GM19468 (cell line): ENCODE measurements at regions not wholly inside any gene's neighbourhood (a gene's known extent, or its start where the extent isn't known, plus 50 kb on each side); places are given as distances from the start of the nearest gene placed in this dataset.

Experiments used
- ATAC-seq: cut with Tn5 transposase; IDR thresholded peaks from one replicate; pipeline ENCODE4 v1.9.1; 2021; ENCODE audit warnings: mild to moderate bottlenecking, moderate library complexity, moderate number of reproducible peaks; ENCODE audit not compliant: unreplicated experiment; ENCODE audit errors: extremely low read depth

DNA sequence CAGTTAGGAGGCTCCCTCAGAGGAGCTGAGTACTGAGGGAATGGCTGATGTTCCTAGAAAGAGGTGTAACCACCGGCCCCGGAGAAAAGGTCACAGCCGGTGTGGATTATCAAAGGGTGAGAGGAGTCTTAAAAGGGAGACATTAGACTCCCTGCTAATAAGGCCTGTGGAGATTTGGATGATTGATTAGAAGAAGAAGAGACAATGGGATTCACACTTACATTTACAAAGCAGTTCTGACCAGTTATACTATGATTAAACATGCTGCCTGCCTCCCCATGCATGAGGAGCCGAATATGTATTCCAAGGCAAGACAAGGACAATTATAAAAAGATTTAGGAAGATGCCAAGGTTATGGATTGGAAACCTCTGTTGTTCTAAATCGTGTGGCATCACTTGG, 302.4 kb downstream of the SLC4A3 start:
- ATAC-seq = no peak

DNA sequence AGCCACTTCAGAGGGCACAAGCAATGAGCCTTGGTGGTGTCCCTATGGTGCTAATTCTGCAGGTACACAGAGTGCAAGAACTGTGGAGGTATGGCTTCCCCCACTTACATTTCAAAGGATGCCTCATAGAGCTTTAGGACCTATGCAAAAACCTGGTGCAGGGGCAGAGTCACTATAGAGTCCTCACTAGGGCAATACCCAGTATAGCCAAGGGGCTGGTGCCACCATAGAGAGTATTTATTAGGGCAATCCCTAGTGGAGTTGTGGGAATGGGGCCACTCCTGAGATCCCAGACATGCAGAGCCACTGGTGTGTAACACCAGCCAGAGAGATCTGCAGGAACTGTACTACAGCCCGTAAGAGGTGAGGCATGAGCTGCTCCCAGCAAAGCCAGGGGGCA, 312.2 kb downstream of the SLC4A3 start:
- no peak for ATAC-seq

DNA sequence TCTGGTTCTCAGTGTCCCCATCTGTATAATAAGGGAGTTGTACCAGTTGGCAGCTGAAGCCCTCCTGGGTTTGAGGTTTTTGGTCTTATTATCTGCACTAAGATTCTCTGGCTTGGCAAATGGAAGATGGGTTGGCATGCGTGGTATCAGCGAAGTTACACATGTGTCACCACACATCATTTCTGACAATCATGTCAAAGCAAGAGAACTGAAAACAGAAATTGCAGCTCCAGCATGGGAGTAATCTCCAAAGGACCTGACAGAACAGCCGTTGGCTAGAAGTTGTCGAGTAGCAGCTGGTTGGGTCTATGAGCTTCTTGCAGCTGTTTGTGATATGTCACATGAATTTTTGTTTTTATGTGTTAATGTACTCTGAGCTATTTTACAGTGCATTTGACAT, 317.4 kb downstream of the SLC4A3 start:
- ATAC-seq = no peak

DNA sequence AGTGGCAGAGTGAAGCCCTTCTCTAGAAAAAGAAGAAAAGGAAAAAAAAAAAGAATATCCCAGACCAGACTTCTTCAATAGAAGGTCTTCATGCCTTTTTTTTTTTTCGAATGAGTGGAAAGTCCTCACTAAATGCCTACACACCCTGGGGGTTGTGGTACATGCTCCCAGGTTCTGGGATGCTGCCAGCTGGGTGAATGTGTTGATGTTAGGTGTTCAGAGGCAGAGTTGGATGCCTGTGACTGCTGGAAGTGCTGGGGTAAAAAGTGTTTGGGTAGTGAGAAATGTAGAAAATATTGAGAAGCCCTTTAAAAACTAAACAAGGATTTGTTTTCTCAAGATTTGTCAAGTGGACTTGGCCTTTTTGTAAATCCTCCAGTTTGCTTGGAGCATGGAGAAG, 318.6 kb downstream of the SLC4A3 start:
- no peak for ATAC-seq

DNA sequence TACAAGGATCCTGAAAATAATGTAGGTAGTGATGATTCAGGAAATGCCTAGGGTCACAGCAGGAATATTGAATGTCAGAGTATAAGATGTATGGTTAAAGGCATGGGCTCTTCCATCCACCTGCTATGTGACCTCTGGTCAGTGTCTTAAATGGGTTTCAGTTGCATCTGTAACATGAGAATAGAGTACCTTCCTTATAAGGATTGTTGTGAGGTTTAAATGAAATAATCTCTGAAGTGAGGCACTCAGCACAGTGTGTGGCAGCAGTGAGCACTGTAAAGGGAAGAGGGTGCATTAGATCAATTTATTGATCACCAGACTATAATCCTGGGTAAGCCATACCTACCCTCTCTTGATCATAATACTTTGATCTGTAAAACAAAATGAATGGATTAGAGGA, 319.1 kb downstream of the SLC4A3 start:
- no peak for ATAC-seq

DNA sequence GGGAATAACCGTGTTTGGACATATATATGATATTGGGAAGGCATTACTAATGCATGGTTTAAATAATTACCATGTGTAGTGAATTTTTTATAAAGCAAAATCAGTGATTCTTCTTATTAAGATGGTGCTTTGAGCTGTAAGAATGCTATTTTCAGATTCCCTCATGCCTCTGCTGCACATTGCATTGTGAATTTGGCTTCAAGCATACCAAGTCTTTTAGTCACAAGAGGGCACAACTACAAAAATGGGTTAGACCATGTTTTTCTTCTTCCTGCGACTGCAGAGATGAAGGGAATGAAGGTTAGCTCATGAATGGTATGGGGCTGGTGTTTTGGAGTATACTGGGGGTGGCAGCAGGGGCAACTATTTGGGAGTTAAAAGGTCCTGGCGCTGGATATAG, 320.1 kb downstream of the SLC4A3 start:
- no peak for ATAC-seq

DNA sequence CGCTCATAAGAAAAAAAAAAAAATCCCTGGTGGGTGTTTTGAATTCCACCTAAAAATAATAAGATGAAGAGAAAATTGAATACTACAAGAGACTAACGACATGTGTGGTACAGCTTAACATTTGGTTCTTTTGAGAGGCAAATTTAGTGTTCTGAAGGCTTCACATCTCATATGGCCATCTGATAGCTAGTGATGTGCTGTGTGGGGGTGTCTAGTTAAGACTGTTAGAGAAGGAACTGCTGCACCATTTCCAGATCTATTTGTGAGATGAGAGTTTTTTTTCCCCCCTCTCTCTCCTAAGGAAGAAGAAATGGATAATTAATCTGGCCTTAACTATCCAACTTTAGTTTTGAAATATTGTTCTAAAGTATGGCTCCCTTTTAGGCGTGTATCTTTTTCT, 321.6 kb downstream of the SLC4A3 start:
- no peak for ATAC-seq

DNA sequence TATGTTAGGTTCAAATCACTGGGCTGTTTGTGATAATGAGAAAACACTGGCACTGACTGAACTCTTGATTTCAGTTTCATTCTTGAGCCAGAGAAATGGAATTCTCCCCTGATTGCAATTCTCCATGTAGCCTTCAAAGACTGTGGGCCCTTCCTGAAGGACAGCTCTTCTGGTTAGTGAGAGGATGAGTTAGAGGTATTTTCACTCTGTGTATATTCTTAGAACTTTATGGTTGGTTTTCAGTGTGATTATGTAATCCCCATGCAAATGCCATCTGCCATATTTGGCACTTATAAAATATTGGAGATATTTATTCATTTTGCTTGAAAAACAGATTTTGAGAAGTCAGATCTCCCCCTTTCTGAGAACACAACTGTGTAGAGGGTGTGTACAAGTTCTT, 323.7 kb downstream of the SLC4A3 start:
- ATAC-seq = no peak

DNA sequence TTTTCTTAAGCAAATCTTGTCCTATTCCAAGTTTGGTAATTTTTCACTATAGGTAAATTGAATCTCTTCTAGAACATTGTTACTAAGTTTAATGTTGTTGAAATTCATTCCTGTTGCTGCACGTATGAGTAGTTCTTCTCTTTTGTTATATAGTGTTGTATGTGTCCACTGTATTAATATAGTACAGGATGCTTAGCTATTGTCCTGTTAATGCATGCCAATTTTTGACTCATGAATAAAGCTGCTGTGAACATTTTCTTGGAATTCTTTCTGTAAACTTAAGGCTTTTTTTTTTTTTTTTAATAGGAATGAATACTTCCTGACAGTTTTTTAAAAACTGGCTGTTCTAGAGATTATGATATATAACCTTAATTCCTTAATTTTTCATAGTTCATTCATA, 326.9 kb downstream of the SLC4A3 start:
- ATAC-seq = no peak

DNA sequence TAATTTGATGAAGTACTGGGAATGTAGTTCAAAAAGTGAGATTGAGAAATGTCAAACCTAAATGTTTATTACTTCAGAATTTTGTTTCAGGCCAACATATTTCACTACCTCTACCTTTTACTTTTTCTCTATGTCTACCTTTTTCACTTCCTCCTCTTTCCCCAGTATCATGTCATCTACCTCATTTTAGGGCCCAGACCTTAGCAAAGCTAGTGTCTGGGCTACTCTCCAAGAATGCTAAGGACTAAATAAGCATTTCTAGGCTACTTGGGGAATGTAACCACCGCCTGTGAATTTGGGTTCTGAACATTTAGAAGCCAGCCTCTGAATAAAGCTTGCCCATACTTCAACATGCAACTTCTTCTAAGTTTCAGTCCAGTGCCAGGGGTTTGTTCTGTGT, 330.4 kb downstream of the SLC4A3 start:
- no peak for ATAC-seq

DNA sequence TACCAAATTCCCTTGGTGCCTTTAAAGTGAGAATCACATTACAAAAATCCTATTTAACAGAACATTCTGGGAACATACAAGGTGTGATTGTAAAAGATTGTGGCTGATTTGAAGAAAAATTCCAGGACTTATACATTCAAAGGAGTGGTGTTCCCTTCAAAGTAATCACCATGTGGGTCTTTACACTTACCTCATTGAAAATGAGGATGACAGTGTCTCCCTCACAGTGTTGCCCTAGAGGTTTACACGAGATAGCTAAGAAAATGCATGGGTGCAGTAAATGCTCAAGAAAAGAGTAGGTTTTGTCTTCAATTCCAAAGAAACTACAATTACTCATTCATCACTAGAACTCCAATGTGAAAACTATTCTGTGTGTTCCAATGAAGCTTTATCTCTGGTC, 331.5 kb downstream of the SLC4A3 start:
- ATAC-seq = no peak

DNA sequence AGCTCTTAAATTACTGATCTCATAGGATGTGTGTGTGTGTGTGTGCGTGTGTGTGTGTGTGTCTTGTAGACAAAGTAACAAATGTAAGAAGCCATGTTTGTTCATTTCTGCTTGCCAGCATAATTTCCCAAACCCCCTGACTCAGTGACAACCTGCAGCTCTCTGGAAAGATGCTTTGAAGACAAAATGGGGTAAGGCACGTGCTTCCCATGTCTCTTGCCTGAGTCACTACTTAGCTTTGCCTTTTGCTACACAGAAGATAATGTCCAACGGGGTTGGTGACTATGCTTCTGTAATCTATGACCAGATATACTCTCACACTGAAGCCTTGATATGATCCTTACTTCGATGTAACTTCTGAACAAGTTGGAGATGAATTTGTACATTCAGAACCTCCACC, 332.0 kb downstream of the SLC4A3 start:
- ATAC-seq = no peak

DNA sequence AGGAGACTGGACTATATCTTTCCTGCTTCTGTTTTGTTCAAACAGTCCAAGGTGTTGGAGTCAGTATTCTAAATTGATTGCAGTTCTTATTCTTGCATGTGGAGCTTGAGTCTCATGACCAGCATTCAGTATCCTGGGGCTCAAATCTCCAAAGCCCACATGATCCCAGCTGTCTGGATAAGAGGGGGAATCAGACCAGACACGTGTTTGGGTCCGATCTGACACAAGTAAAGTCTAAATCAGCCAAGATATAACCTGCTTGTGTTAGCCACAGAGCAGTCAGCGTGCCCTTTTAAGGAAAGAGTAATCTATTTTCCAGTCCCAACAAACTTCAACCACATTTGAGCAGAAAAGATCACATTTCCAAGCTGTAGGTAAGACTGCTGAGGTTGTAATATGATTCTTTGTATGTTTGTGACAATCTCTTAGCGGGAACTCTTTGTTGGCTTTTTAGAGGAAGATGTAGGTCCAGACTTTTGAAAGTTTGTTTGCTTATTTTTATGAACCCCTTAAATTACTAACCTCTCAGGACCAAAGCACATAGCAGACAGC, 334.6 kb downstream of the SLC4A3 start:
- no peak for ATAC-seq

DNA sequence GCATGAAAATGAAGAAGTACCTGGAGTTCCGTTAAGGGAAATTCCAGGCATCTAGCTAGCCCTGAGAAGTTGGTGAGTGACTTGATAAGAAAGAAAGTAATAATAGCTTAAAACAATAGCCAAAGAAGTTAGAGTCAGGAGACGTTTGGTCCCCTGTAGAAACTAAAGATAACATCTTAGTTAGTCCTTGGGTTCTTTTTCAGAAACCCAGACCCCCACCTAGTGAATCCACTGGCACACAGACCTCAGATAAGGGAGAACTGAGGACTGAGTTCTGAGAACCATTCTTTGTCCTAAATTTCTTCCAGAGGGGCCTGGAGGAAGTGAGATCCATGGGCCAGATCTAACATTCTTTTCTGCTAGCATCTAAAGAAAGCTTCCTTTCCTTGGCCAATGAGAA, 335.4 kb downstream of the SLC4A3 start:
- ATAC-seq = no peak

DNA sequence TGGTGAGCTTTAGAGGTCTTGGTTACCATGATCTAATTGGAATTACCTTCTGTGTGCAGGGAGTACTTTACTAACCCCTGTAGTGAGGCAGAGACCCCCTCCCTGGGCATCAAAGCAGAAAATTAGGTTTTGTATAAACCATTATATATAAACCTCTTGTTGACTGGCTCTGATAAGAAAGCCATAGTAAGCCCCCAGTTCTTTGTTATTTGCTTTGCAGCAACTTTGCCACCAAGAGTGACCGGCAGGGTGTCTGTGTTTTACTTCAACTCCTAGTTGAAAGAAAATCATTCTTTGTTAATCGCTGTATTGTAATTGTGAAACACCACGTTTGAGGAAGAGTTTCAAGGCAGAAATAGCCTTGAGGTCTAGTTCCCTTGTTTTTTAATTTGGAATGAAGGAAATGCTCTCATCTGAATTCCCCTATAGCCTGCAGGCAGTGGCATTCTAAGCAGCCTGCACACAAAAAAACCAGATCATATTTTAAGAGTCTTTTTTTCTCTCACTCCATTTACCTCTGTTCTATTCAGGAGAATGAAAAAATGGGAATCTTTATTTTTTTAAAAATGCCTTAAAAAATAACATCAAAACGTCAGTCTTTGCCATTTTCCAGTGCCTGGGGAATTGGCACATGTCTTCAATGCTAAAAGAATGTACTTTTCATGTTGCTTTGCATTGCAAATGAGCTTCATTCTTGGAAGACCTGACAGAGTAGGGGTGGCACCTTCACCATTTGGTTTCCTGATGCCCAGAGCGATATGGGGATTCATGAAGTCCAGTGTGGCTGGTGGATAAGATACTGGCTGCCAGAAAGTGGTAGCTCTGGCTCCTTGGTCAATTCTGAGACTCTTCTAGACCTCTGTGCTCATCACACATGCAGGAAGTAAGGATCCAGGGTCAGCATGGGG, 338.1 kb downstream of the SLC4A3 start:
- ATAC-seq = no peak

DNA sequence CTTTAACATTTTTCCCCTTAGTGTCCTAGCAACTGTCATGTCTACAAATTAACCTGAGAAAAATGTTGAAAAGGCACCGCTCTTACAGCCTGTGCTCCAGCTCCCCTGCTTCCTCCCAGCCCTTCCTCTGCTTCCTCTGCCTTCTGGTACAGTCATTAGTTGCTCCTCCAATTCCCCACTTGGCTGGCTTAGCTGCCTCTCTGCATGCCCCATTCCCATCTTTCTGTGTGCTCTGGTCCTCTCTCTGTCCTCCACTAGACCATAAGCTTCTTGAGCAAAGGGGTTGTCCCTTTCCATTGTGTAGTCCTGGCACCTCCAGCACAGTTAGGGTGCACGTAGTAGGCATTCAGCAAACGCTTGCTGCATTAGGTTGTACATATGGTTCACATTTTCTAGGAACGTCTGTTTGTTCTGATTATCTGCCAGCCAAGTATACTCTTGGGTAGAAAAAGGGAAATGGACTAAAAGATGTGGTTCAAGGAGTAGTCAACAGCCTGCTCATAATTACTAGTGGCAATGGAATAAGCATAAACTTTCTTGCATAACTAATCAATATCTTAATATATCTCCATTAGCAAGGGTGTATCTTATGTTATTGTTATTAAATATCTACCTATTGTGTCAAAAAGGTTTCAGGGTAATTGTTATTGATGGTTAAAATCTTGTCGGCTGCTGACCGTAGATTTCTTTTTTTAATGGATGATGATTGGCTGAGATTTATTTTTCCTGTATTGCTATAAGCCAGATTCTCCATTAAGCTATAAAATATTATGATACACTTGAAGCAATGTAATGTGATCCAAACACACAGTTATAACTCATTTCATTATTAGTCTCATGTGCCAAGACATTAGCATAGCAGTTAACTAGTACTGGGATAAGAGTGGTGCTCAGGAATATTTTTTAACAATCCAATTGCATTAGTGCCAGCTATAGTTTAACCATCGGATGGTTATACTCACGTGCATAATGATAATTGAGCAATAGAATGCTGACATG, 340.1 kb downstream of the SLC4A3 start:
- ATAC-seq = no peak

DNA sequence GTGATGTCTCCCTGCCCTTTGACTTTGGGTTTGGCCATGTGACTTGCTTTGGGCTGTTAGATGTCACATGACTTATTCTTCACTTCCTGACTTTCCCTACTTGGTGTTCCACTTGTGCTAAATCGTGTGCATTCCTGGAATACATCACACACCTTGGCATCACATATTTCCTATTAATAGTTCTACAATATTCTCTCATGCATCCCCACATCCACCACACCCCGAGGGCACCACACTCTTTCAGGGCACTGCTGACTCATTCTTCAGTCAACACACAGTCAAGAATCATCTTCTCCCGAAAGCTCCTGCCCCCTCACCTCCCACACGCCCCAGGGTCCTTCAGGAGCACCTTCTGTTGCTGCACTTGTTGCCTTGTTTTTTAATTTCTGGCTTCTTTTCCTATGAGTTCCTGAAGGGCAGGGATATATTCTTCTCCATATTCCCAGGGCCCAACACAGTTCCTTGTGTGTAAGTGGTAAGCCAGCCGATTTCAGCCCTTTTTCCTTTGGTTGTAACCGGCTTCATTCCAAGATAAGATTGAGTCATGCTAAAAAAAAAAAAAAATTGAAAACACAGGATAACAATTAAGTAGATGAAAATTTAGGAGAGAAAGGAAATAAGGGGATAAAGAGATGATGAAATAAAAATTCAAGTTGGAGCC, 341.4 kb downstream of the SLC4A3 start:
- ATAC-seq = no peak

DNA sequence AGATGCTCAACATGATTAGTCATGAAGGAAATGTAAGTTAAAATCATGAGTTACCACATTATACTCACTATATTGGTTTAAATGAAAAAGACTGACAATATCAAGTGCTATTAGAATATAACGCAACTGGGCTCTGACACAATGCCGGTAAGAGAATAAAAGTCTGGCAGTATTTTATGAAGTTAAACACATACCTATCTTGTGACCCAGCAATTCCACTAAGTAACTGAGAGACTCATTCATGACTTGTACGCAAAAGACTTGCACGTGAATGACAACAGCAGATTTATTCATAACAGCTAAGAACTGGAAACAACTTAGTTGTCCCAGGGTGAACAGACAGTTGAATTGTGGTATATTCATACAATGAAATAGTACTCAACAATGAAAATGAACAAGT, 342.1 kb downstream of the SLC4A3 start:
- ATAC-seq = no peak

DNA sequence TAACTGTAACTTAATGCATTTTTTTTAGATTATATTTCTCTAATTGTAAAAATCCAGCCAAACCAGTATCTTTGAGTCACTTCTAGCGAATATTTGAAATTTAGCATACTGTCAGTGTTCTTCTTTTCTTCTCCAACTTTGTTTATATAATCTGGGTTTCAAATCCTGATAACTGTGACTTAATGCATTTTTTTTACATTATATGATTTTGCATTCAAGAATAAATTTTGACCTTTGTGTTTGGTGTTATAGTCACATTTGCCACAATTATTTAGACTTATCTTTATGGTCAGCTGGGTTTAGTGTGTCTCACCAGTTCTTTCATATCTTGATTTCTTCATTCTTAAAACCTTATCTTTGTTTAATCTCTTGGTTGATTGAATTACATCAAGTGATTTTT, 345.7 kb downstream of the SLC4A3 start:
- no peak for ATAC-seq

DNA sequence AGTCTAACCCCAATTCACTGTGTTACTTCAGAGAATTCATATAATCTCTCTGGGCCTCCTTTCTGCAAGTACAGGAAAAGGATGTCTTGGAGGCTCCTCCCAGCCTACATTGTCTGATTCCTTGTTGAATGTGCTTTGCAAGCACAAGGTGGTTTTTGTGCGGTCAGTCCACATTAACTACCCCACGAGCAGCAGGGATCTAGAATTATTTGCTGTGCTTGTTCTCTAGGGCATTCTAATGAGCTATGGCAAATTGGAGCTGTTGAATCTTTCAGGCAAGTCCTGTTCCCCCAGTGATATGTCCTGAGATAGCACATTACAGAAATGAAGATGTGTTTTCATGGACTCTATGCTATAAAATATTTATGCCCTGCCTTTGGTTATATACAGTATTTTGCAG, 349.4 kb downstream of the SLC4A3 start:
- ATAC-seq = no peak
